ENCODE measurements at regions not wholly inside any gene's neighbourhood (a gene's known extent, or its start where the extent isn't known, plus 50 kb on each side); places are given as distances from the start of the nearest gene placed in this dataset.

- 16% methylated on average over 3 of the region's 3 CpGs for WGBS (ENCODE audit: low lambda C conversion rate)
- Histone ChIP-seq H3K9me3 (no peaks in the 10 kb centered on the region), H3K79me2 (ENCODE audit: insufficient read depth) (no peaks in the 10 kb centered on the region), H3K36me3 (replicated peaks in 1 of 2; ENCODE audit: control insufficient read depth in 1 of 2, insufficient read depth in 2 of 2, low read length in 1 of 2) (no peaks in the 10 kb centered on the region), H3K4me1 (ENCODE audit: control insufficient read depth in 1 of 2, insufficient read depth in 2 of 2, low read depth in 1 of 2, low read length in 1 of 2) (no peaks in the 10 kb centered on the region), H3K4me2 (no peak overlapping the region), H3K27ac (ENCODE audit: low read depth in 2 of 2, low read length in 1 of 2) (no peak overlapping the region), H4K20me1 (ENCODE audit: insufficient read depth) (no peaks in the 10 kb centered on the region), H3K9ac (no peak overlapping the region), H2AFZ (ENCODE audit: low read depth) (no peak overlapping the region), H3K27me3 (ENCODE audit: insufficient read depth) (peaks cover 27% of the 10 kb centered on the region; the same call in 1 of the 2 replicates), H3F3A (replicated peaks; ENCODE audit: insufficient read depth) (no peaks in the 10 kb centered on the region), H3K9me2 (no peaks in the 10 kb centered on the region), H3K4me3 (ENCODE audit: low read depth in 2 of 2, low read length in 1 of 2) (no peak overlapping the region)
- TF ChIP-seq EZH2phosphoT487 (IDR thresholded peaks at IDR 0.05; ENCODE audit: borderline replicate concordance, low read depth) = no peak
- TF ChIP-seq MXI1 (IDR thresholded peaks at IDR 0.05; ENCODE audit: low read depth, low read length) = no peak
- TF ChIP-seq RAD21 (IDR thresholded peaks at IDR 0.05; ENCODE audit: low read length) = no peak
- TF ChIP-seq, protein P1, sequence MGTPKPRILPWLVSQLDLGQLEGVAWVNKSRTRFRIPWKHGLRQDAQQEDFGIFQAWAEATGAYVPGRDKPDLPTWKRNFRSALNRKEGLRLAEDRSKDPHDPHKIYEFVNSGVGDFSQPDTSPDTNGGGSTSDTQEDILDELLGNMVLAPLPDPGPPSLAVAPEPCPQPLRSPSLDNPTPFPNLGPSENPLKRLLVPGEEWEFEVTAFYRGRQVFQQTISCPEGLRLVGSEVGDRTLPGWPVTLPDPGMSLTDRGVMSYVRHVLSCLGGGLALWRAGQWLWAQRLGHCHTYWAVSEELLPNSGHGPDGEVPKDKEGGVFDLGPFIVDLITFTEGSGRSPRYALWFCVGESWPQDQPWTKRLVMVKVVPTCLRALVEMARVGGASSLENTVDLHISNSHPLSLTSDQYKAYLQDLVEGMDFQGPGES (IDR thresholded peaks at IDR 0.05; ENCODE audit: low read depth, low read length) = no peak
- no peak for TF ChIP-seq SIN3A (IDR thresholded peaks at IDR 0.05; ENCODE audit: borderline replicate concordance, low read depth, low read length)
- TF ChIP-seq CTCF (IDR thresholded peaks at IDR 0.05) = no peak
- ChIA-PET CTCF (interaction anchor here (1.2 kb wide), 1 partner anchor 31 kb away, joined by 3 read pairs; no protein-coding TSS in a partner anchor), POLR2A (no interaction called here)
- DNase-seq = no peak
These were observed 60.5 kb upstream of the EXOC2 start for GRCh38 chr6:753486-753885.

DNA sequence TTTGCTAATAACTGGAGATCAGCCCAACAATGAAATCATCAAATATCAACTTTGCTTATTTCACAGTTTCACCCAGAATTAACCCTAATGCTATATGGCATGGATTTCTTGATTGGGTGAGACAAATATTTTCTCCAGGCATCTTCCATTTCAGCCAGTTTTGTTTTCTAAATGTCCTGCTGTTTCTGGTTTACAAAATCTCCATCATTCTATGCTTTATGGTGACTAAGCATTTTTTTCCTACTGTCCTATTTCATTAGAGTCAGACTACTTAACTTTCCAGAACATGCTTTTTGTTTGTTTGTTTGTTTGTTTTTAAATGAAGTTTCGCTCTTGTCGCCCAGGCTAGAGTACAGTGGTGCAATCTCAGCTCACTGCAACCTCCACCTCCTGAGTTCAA lies 59.5 kb upstream of the EXOC2 start:
- H3K36me3 ChIP-seq (replicated peaks in 1 of 2; ENCODE audit: control insufficient read depth in 1 of 2, insufficient read depth in 2 of 2, low read length in 1 of 2) = no peaks in the 10 kb centered on the region
- no peaks in the 10 kb centered on the region for H3F3A ChIP-seq (replicated peaks; ENCODE audit: insufficient read depth)
- H3K27ac ChIP-seq (ENCODE audit: low read depth in 2 of 2, low read length in 1 of 2) = no peak overlapping the region
- ChIA-PET POLR2A (no interaction called here), CTCF (no interaction called here)
- WGBS (ENCODE audit: low lambda C conversion rate) = 31% methylated on average over 2 of the region's 2 CpGs
- peaks cover 20% of the 10 kb centered on the region; the same call in 1 of the 2 replicates for H3K27me3 ChIP-seq (ENCODE audit: insufficient read depth)
- H3K4me2 ChIP-seq = no peak overlapping the region
- no peaks in the 10 kb centered on the region for H3K4me1 ChIP-seq (ENCODE audit: control insufficient read depth in 1 of 2, insufficient read depth in 2 of 2, low read depth in 1 of 2, low read length in 1 of 2)
- H3K9me3 ChIP-seq = no peaks in the 10 kb centered on the region
- no peak overlapping the region for H2AFZ ChIP-seq (ENCODE audit: low read depth)
- H3K9me2 ChIP-seq = no peaks in the 10 kb centered on the region
- DNase-seq = no peak
- H4K20me1 ChIP-seq (ENCODE audit: insufficient read depth) = no peaks in the 10 kb centered on the region
- no peaks in the 10 kb centered on the region for H3K79me2 ChIP-seq (ENCODE audit: insufficient read depth)
- H3K9ac ChIP-seq = no peak overlapping the region
- H3K4me3 ChIP-seq (ENCODE audit: low read depth in 2 of 2, low read length in 1 of 2) = no peak overlapping the region
- TF ChIP-seq, protein P2, sequence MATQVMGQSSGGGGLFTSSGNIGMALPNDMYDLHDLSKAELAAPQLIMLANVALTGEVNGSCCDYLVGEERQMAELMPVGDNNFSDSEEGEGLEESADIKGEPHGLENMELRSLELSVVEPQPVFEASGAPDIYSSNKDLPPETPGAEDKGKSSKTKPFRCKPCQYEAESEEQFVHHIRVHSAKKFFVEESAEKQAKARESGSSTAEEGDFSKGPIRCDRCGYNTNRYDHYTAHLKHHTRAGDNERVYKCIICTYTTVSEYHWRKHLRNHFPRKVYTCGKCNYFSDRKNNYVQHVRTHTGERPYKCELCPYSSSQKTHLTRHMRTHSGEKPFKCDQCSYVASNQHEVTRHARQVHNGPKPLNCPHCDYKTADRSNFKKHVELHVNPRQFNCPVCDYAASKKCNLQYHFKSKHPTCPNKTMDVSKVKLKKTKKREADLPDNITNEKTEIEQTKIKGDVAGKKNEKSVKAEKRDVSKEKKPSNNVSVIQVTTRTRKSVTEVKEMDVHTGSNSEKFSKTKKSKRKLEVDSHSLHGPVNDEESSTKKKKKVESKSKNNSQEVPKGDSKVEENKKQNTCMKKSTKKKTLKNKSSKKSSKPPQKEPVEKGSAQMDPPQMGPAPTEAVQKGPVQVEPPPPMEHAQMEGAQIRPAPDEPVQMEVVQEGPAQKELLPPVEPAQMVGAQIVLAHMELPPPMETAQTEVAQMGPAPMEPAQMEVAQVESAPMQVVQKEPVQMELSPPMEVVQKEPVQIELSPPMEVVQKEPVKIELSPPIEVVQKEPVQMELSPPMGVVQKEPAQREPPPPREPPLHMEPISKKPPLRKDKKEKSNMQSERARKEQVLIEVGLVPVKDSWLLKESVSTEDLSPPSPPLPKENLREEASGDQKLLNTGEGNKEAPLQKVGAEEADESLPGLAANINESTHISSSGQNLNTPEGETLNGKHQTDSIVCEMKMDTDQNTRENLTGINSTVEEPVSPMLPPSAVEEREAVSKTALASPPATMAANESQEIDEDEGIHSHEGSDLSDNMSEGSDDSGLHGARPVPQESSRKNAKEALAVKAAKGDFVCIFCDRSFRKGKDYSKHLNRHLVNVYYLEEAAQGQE (IDR thresholded peaks at IDR 0.05; ENCODE audit: low read depth, low read length) = no peak
- TF ChIP-seq MEF2A (IDR thresholded peaks at IDR 0.05; ENCODE audit: borderline replicate concordance, low read depth) (no peak), TAF1 (IDR thresholded peaks at IDR 0.05; ENCODE audit: borderline replicate concordance, low read depth, low read length) (no peak), RAD21 (IDR thresholded peaks at IDR 0.05; ENCODE audit: low read length) (no peak), GATA2 (CRISPR knock-in tag; IDR thresholded peaks at IDR 0.05) (no peak), TEAD4 (IDR thresholded peaks at IDR 0.05; ENCODE audit: borderline replicate concordance, insufficient read depth) (no peak), SIN3A (IDR thresholded peaks at IDR 0.05; ENCODE audit: borderline replicate concordance, low read depth, low read length) (no peak), CTCF (IDR thresholded peaks at IDR 0.05) (no peak), NRF1 (IDR thresholded peaks at IDR 0.05; ENCODE audit: low read depth, low read length) (no peak), RXRA (IDR thresholded peaks at IDR 0.05; ENCODE audit: borderline replicate concordance, low read depth) (no peak), TCF12 (IDR thresholded peaks at IDR 0.05) (no peak), EP300 (IDR thresholded peaks at IDR 0.05; ENCODE audit: borderline replicate concordance in 1 of 2, low read depth in 1 of 2, low read length in 1 of 2) (no peak)
- TF ChIP-seq, protein P3, sequence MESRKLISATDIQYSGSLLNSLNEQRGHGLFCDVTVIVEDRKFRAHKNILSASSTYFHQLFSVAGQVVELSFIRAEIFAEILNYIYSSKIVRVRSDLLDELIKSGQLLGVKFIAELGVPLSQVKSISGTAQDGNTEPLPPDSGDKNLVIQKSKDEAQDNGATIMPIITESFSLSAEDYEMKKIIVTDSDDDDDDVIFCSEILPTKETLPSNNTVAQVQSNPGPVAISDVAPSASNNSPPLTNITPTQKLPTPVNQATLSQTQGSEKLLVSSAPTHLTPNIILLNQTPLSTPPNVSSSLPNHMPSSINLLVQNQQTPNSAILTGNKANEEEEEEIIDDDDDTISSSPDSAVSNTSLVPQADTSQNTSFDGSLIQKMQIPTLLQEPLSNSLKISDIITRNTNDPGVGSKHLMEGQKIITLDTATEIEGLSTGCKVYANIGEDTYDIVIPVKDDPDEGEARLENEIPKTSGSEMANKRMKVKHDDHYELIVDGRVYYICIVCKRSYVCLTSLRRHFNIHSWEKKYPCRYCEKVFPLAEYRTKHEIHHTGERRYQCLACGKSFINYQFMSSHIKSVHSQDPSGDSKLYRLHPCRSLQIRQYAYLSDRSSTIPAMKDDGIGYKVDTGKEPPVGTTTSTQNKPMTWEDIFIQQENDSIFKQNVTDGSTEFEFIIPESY (IDR thresholded peaks at IDR 0.05; ENCODE audit: borderline replicate concordance, low read depth) = no peak

Measured in SK-N-SH (cell line).